Neural cell (in vitro differentiated cells): ENCODE measurements at regions not wholly inside any gene's neighbourhood (a gene's known extent, or its start where the extent isn't known, plus 50 kb on each side); places are given as distances from the start of the nearest gene placed in this dataset.

Experiments
- H2AFZ ChIP-seq: fragments of 200-600, 300-800 bp; sonication (generic), shearing (Covaris generic); 2 replicates; pipeline ENCODE4 v1.6.0; 2014; ENCODE audit warnings: low read depth, mild to moderate bottlenecking, antibody characterized with exemption, low read length, moderate library complexity
- H3F3A ChIP-seq: fragments of 200-600 bp; shearing (Covaris generic); 2 replicates; pipeline ENCODE4 v1.6.1; 2016; ENCODE audit warnings: mild to moderate bottlenecking, moderate library complexity, mixed read lengths, antibody characterized with exemption, low read length; ENCODE audit not compliant: insufficient read depth, poor library complexity, severe bottlenecking
- H3K27ac ChIP-seq: fragments of 200-600, 300-800 bp; sonication (generic), shearing (Covaris generic); 2 replicates; pipeline ENCODE4 v1.5.1; 2014; ENCODE audit warnings: mild to moderate bottlenecking, low read length, moderate library complexity
- H3K27me3 ChIP-seq: fragments of 300-800, 200-600 bp; sonication (generic), shearing (Covaris generic); 2 replicates; pipeline ENCODE4 v1.6.0; 2014; ENCODE audit warnings: mild to moderate bottlenecking, low read depth, low read length, moderate library complexity; ENCODE audit not compliant: insufficient read depth
- H3K36me3 ChIP-seq: fragments of 300-800, 200-600 bp; sonication (generic), shearing (Covaris generic); 2 replicates; pipeline ENCODE4 v1.5.1; 2014; ENCODE audit warnings: mild to moderate bottlenecking, antibody characterized with exemption, low read length, moderate library complexity; ENCODE audit not compliant: insufficient read depth
- H3K4me2 ChIP-seq: fragments of 300-800, 200-600 bp; sonication (generic), shearing (Covaris generic); 2 replicates; pipeline ENCODE4 v1.6.0; 2014; ENCODE audit warnings: mild to moderate bottlenecking, low read length
- H3K4me3 ChIP-seq: fragments of 300-800, 200-600 bp; sonication (generic), shearing (Covaris generic); 2 replicates; pipeline ENCODE4 v1.5.1; 2014; ENCODE audit warnings: mild to moderate bottlenecking, low read length, moderate library complexity
- H3K79me2 ChIP-seq: fragments of 200-600 bp; shearing (Covaris generic); replicated peaks from 2 replicates; pipeline ENCODE4 v1.6.0; 2014; ENCODE audit warnings: mild to moderate bottlenecking, low read length, moderate library complexity; ENCODE audit not compliant: insufficient read depth
- H3K9ac ChIP-seq: fragments of 300-800, 200-600 bp; sonication (generic), shearing (Covaris generic); 2 replicates; pipeline ENCODE4 v1.6.1; 2016; ENCODE audit warnings: mild to moderate bottlenecking, low read length, mixed read lengths
- H3K9me2 ChIP-seq: fragments of 200-600 bp; shearing (Covaris generic); 2 replicates; pipeline ENCODE4 v1.6.1; 2016; ENCODE audit warnings: mild to moderate bottlenecking, low read length, mixed read lengths; ENCODE audit not compliant: insufficient read depth
- H3K9me3 ChIP-seq: fragments of 200-600, 300-800 bp; sonication (generic), shearing (Covaris generic); 2 replicates; pipeline ENCODE4 v1.6.1; 2016; ENCODE audit warnings: mild to moderate bottlenecking, mixed run types, low read length, moderate library complexity, mixed read lengths
- H4K20me1 ChIP-seq: fragments of 200-600 bp; shearing (Covaris generic); 2 replicates; pipeline ENCODE4 v1.6.1; 2016; ENCODE audit warnings: mild to moderate bottlenecking, mixed run types; ENCODE audit not compliant: insufficient read depth
- CTCF ChIP-seq: fragments of 450-650 bp; IDR thresholded peaks from 2 replicates; pipeline ENCODE4 v1.5.1; 2014; ENCODE audit warnings: antibody characterized with exemption, mild to moderate bottlenecking, moderate library complexity; ENCODE audit not compliant: poor library complexity, severe bottlenecking
- EP300 ChIP-seq: fragments of 450-650 bp; conservative IDR thresholded peaks from 2 replicates; pipeline ENCODE4 v1.6.1; 2014; ENCODE audit warnings: antibody characterized with exemption, mild to moderate bottlenecking, moderate library complexity; ENCODE audit not compliant: poor library complexity, severe bottlenecking
- EZH2 ChIP-seq: fragments of 200-600, 300-800 bp; shearing (Covaris generic), sonication (generic); IDR thresholded peaks from 2 replicates; pipeline ENCODE4 v1.6.1; 2014; ENCODE audit warnings: antibody characterized with exemption, low read length, borderline replicate concordance, mild to moderate bottlenecking; ENCODE audit not compliant: insufficient read depth, poor library complexity, severe bottlenecking
- MXI1 ChIP-seq: fragments of 450-650 bp; conservative IDR thresholded peaks from 2 replicates; pipeline ENCODE4 v1.6.1; 2014; ENCODE audit warnings: antibody characterized with exemption, mild to moderate bottlenecking; ENCODE audit not compliant: poor library complexity, severe bottlenecking
- POLR2AphosphoS5 ChIP-seq: IDR thresholded peaks from 2 replicates; pipeline ENCODE4 v1.6.1; 2012
- RAD21 ChIP-seq: fragments of 450-650 bp; conservative IDR thresholded peaks from 2 replicates; pipeline ENCODE4 v1.6.1; 2014; ENCODE audit warnings: antibody characterized with exemption, mild to moderate bottlenecking, moderate library complexity
- REST ChIP-seq: IDR thresholded peaks from 2 replicates; pipeline ENCODE4 v1.6.1; 2012; ENCODE audit warnings: borderline replicate concordance
- SMC3 ChIP-seq: fragments of 450-650 bp; conservative IDR thresholded peaks from 2 replicates; pipeline ENCODE4 v1.6.1; 2014; ENCODE audit warnings: antibody characterized with exemption, mild to moderate bottlenecking, moderate library complexity; ENCODE audit not compliant: poor library complexity
- TAF1 ChIP-seq: IDR thresholded peaks from 2 replicates; pipeline ENCODE4 v1.6.1; 2012; ENCODE audit warnings: low read depth

- peak overlapping the region; percentile 80 for H3K27ac ChIP-seq
Measured at GRCh38 chr3:72329354-72329753, 518.9 kb downstream of the SHQ1 start.

GRCh38 chr3:72328755-72329277 lies 519.4 kb downstream of the SHQ1 start:
- Histone ChIP-seq H3K9ac (peak overlapping the region; percentile 63), H3F3A (no peaks in the 10 kb centered on the region), H2AFZ (no peak overlapping the region), H3K4me3 (peak overlapping the region; percentile 23), H3K9me2 (no peaks in the 10 kb centered on the region), H4K20me1 (no peaks in the 10 kb centered on the region), H3K36me3 (no peaks in the 10 kb centered on the region), H3K27ac (peak overlapping the region; percentile 80), H3K4me2 (peak overlapping the region; percentile 13), H3K9me3 (no peaks in the 10 kb centered on the region), H3K27me3 (no peaks in the 10 kb centered on the region), H3K79me2 (no peaks in the 10 kb centered on the region)
- no peak for TF ChIP-seq CTCF
- TF ChIP-seq MXI1: no peak
- no peak for TF ChIP-seq EZH2
- no peak for TF ChIP-seq EP300
- no peak for TF ChIP-seq REST

More at GRCh38 chr3:72329354-72329753, 518.9 kb downstream of the SHQ1 start:
- peak overlapping the region; percentile 23 for H3K4me3 ChIP-seq
- H3K4me2 ChIP-seq: peak overlapping the region; percentile 13
- no peaks in the 10 kb centered on the region for H3K9me3 ChIP-seq
- no peaks in the 10 kb centered on the region for H3F3A ChIP-seq
- peak; percentile 30 for TF ChIP-seq CTCF
- TF ChIP-seq SMC3: peak; percentile 45
- TF ChIP-seq TAF1: peak; percentile 45
- peak; percentile 61 for TF ChIP-seq POLR2AphosphoS5
- TF ChIP-seq EP300: peak; percentile 80
- TF ChIP-seq RAD21: peak; percentile 62
- peak; percentile 21 for TF ChIP-seq MXI1
- no peak for TF ChIP-seq REST
- TF ChIP-seq EZH2: no peak
- peak overlapping the region; percentile 63 for H3K9ac ChIP-seq
- no peaks in the 10 kb centered on the region for H3K79me2 ChIP-seq
- no peaks in the 10 kb centered on the region for H3K27me3 ChIP-seq
- no peak overlapping the region for H2AFZ ChIP-seq
- no peaks in the 10 kb centered on the region for H3K9me2 ChIP-seq
- H4K20me1 ChIP-seq: no peaks in the 10 kb centered on the region
- H3K36me3 ChIP-seq: no peaks in the 10 kb centered on the region
